ENCODE measurements at regions not wholly inside any gene's neighbourhood (a gene's known extent, or its start where the extent isn't known, plus 50 kb on each side); places are given as distances from the start of the nearest gene placed in this dataset.

- no peak for TF ChIP-seq POLR2A (IDR thresholded peaks at IDR 0.05)
- TF ChIP-seq, protein P1, sequence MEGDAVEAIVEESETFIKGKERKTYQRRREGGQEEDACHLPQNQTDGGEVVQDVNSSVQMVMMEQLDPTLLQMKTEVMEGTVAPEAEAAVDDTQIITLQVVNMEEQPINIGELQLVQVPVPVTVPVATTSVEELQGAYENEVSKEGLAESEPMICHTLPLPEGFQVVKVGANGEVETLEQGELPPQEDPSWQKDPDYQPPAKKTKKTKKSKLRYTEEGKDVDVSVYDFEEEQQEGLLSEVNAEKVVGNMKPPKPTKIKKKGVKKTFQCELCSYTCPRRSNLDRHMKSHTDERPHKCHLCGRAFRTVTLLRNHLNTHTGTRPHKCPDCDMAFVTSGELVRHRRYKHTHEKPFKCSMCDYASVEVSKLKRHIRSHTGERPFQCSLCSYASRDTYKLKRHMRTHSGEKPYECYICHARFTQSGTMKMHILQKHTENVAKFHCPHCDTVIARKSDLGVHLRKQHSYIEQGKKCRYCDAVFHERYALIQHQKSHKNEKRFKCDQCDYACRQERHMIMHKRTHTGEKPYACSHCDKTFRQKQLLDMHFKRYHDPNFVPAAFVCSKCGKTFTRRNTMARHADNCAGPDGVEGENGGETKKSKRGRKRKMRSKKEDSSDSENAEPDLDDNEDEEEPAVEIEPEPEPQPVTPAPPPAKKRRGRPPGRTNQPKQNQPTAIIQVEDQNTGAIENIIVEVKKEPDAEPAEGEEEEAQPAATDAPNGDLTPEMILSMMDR (IDR thresholded peaks at IDR 0.05), result no peak
- TF ChIP-seq EP300 (IDR thresholded peaks at IDR 0.05), result no peak
- TF ChIP-seq POLR2AphosphoS5 (IDR thresholded peaks at IDR 0.05), result no peak
Measured at GRCh38 chr22:49017482-49018329, 810.0 kb downstream of the BRD1 start.
